ENCODE measurements at regions not wholly inside any gene's neighbourhood (a gene's known extent, or its start where the extent isn't known, plus 50 kb on each side); places are given as distances from the start of the nearest gene placed in this dataset.

GRCh38 chr3:44100298-44100695, 141.4 kb upstream of the TOPAZ1 start:
- TF ChIP-seq EZH2 (IDR thresholded peaks at IDR 0.05; ENCODE audit: borderline replicate concordance, low read length) (no peak), CTCF (IDR thresholded peaks at IDR 0.05; ENCODE audit: low read length) (no peak)
